Tibial nerve (tissue), 4 donors: ENCODE measurements at regions not wholly inside any gene's neighbourhood (a gene's known extent, or its start where the extent isn't known, plus 50 kb on each side); places are given as distances from the start of the nearest gene placed in this dataset.

Experiments
- DNase-seq, 2 donors: peaks; one replicate each; pipeline ENCODE4 v3.0.0-alpha.2; 2019; ENCODE audit warnings: low spot score in 2 of 2
- H3K27ac ChIP-seq, 4 donors: fragments of 200-600 bp; sonication (generic) in 3 of 4; one replicate each; pipeline ENCODE4 v1.5.1; 2017 to 2019; ENCODE audit warnings: mild to moderate bottlenecking in 1 of 4
- H3K27me3 ChIP-seq, 2 donors: fragments of 200-600 bp; sonication (generic) in 1 of 2; one replicate each; pipeline versions ENCODE4 v1.5.1 to v1.6.0; 2017 to 2019
- H3K36me3 ChIP-seq, 3 donors: fragments of 200-600 bp; sonication (generic); one replicate each; pipeline ENCODE4 v1.5.1; 2018 to 2019
- H3K4me1 ChIP-seq, 4 donors: fragments of 200-600 bp; sonication (generic) in 3 of 4; one replicate each; pipeline ENCODE4 v1.5.1; 2017 to 2019
- H3K4me3 ChIP-seq, 4 donors: fragments of 200-600 bp; sonication (generic) in 3 of 4; one replicate each; pipeline ENCODE4 v1.5.1; 2017 to 2019; ENCODE audit warnings: mild to moderate bottlenecking in 1 of 4, moderate library complexity in 1 of 4
- H3K9me3 ChIP-seq, 4 donors: fragments of 200-600 bp; sonication (generic) in 3 of 4; one replicate each; pipeline ENCODE4 v1.5.1; 2017 to 2019
- EP300 ChIP-seq, 2 donors: sonication (generic); formaldehyde crosslinking; IDR thresholded peaks; one replicate each; pipeline ENCODE4 v1.6.1; 2017; ENCODE audit warnings: antibody characterized with exemption in 2 of 2, mild to moderate bottlenecking in 1 of 2
- POLR2A ChIP-seq, 2 donors: fragments of 450-650 bp; IDR thresholded peaks; one replicate each; pipeline ENCODE4 v1.6.1; 2017; ENCODE audit warnings: antibody characterized with exemption in 2 of 2, mild to moderate bottlenecking in 2 of 2, moderate library complexity in 2 of 2
- WGBS, 2 donors: methylation state at CpG; one replicate each; pipeline ENCODE4 v1.1.5; 2018; 5-methylcytosine and 5-hydroxymethylcytosine counted together
- TF ChIP-seq, protein P1 (sequence below), 5 experiments: fragments of 200-600 bp in 3 of 5; fragments of 450-650 bp in 2 of 5; sonication (generic) in 3 of 5; IDR thresholded peaks; one replicate each; pipeline ENCODE4 v1.5.1; 2016 to 2019; ENCODE audit warnings: antibody characterized with exemption in 5 of 5, mild to moderate bottlenecking in 3 of 5, moderate library complexity in 2 of 5

DNA sequence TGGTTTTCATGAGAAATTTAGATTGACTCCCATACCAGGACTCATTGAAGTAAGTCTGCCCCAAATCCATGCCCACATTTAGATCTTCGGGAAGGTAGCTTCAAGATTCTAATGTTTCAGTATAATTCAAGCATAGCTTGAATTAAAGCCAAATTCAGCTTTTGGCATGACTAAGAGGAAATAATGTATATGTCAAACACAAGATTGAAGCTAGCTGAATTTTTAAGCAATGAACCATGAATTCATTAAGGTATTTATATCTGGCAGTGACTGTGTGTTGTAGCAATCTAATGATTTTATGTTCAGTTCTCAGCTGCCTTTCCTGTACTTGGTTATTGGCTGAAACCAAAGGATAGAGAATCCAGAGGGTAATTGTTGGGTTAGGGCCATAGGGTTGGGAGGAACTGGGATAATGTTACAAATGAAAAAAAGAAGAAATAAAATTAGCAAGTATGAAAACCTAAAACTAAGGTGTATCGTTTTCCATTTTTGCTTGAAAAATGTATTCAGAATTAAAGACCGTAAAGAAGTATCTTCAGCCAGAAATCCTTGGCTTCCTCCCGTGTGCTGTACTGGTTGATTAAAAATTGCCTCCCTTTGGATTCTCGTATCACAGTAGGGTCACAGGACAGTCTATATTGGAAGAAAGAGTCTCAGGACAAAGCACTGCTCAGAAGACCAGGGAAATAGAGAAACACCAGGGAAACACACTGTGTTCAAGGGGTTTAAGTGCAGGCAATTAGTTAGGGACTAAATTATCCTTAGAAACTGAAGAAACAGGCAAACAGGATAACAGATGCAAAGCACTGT, 119.0 kb upstream of the FN1 start:
- WGBS, 2 donors = 74 to 87% methylated on average over 5 of the region's 5 CpGs
- no peaks in the 10 kb centered on the region for H3K4me1 ChIP-seq

DNA sequence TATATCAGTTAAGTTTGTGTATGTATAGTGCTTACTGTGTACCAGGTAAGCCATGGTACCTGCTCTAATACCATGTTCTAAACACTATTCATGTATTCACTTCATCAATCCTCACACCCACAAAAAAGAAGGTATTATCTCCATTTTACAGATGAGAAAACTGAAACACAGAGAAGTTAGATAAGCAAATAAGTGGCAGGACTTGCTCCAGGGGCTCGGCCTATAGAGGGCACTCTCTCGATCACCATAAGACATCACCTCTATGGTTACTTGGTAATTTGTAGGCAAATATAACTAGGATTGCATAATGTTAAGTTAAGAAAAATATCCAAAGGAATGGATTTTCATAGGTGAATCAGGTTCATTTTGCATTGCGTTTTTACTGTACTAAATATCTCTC, 118.1 kb upstream of the FN1 start:
- no peaks in the 10 kb centered on the region for H3K36me3 ChIP-seq
- TF ChIP-seq, protein P1, sequence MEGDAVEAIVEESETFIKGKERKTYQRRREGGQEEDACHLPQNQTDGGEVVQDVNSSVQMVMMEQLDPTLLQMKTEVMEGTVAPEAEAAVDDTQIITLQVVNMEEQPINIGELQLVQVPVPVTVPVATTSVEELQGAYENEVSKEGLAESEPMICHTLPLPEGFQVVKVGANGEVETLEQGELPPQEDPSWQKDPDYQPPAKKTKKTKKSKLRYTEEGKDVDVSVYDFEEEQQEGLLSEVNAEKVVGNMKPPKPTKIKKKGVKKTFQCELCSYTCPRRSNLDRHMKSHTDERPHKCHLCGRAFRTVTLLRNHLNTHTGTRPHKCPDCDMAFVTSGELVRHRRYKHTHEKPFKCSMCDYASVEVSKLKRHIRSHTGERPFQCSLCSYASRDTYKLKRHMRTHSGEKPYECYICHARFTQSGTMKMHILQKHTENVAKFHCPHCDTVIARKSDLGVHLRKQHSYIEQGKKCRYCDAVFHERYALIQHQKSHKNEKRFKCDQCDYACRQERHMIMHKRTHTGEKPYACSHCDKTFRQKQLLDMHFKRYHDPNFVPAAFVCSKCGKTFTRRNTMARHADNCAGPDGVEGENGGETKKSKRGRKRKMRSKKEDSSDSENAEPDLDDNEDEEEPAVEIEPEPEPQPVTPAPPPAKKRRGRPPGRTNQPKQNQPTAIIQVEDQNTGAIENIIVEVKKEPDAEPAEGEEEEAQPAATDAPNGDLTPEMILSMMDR (IDR thresholded peaks at IDR 0.05) = no peak
- TF ChIP-seq POLR2A (IDR thresholded peaks at IDR 0.05) = no peak
- TF ChIP-seq EP300 (IDR thresholded peaks at IDR 0.05) = no peak
- no peaks in the 10 kb centered on the region for H3K27me3 ChIP-seq
- H3K4me3 ChIP-seq = no peak overlapping the region
- no peak overlapping the region for H3K27ac ChIP-seq
- WGBS, 2 donors = 96 to 97% methylated on average over 3 of the region's 3 CpGs
- no peaks in the 10 kb centered on the region for H3K9me3 ChIP-seq
- H3K4me1 ChIP-seq = no peaks in the 10 kb centered on the region
- no peak for DNase-seq

More for the DNA sequence above, 119.0 kb upstream of the FN1 start:
- Histone ChIP-seq H3K4me3 (no peak overlapping the region), H3K36me3 (no peaks in the 10 kb centered on the region), H3K27me3 (no peaks in the 10 kb centered on the region), H3K27ac (no peak overlapping the region), H3K9me3 (no peaks in the 10 kb centered on the region)
- DNase-seq = no peak
- TF ChIP-seq, protein P1 (IDR thresholded peaks at IDR 0.05) = no peak

DNA sequence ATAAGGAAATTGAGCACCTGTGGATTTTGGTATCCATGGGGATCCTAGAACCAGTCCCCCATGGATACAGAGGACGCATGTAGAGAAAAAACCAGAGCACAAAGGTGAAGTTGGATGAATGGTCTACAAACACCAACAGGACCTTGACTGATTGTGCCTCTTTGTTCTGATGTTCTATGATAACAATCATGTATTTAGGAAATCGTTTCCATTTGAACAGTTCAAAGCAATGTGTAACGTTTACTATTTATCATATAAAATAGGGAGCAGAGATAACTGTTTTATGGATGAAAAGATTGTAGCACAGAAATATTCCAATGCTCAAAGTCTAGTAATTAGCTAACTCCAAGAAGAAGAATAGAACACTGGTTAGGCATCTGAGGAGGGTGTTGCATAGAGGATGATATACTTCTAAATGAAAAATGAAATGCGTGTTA, 116.3 kb upstream of the FN1 start:
- 75 to 77% methylated on average over 4 of the region's 4 CpGs for WGBS, 2 donors
- TF ChIP-seq POLR2A (IDR thresholded peaks at IDR 0.05) (no peak), EP300 (IDR thresholded peaks at IDR 0.05) (no peak)
- TF ChIP-seq, protein P1 (IDR thresholded peaks at IDR 0.05) = no peak
- H3K36me3 ChIP-seq = no peaks in the 10 kb centered on the region
- no peaks in the 10 kb centered on the region for H3K27me3 ChIP-seq
- DNase-seq = no peak
- no peak overlapping the region for H3K27ac ChIP-seq
- H3K9me3 ChIP-seq = no peaks in the 10 kb centered on the region
- no peak overlapping the region for H3K4me3 ChIP-seq
- H3K4me1 ChIP-seq = no peaks in the 10 kb centered on the region

DNA sequence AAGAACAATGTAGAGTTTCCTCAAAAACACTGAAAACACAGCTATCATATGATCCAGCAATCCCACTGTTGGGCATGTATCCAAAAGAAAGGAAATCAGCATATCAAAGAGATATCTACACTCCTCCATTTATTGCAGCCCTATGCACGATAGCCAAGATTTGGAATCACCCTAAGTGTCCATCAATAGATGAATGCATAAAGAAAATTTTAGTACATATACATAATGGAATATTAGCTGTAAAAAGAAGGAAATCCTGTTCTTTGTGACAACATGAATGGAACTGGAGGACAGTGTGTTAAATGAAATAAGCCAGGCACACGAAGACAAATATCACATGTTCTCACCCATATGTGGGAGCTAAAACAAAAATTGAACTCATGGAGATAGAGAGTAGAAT, 114.5 kb upstream of the FN1 start:
- H3K4me3 ChIP-seq = no peak overlapping the region
- no peaks in the 10 kb centered on the region for H3K4me1 ChIP-seq
- no peak for DNase-seq
- TF ChIP-seq EP300 (IDR thresholded peaks at IDR 0.05) (no peak), POLR2A (IDR thresholded peaks at IDR 0.05) (no peak)
- TF ChIP-seq, protein P1 (IDR thresholded peaks at IDR 0.05) = no peak
- WGBS, 2 donors = 50% methylated on average over 2 of the region's 2 CpGs
- H3K27ac ChIP-seq = no peak overlapping the region
- no peaks in the 10 kb centered on the region for H3K27me3 ChIP-seq
- H3K36me3 ChIP-seq = no peaks in the 10 kb centered on the region
- no peaks in the 10 kb centered on the region for H3K9me3 ChIP-seq

DNA sequence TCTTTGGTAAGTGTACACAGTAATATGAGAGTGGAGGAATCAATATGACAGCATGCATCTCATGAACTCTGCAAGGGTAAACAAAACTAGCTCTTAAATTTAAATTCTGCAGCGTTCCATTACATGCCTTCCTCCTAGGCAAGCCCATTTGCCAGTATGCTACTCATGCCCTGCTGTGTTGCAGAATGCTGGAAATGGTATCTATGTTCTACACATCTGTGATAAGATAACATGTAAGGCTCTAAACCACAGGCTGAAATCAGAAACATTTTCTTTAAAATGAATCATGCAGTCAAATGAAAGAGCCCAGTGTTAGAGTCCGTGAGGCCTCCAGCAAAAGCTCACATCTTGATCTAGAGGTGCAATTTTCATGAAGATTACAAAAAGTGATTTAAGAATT, 112.8 kb upstream of the FN1 start:
- Histone ChIP-seq H3K27me3 (no peaks in the 10 kb centered on the region), H3K27ac (no peak overlapping the region), H3K36me3 (no peaks in the 10 kb centered on the region), H3K4me3 (no peak overlapping the region), H3K9me3 (no peaks in the 10 kb centered on the region), H3K4me1 (no peaks in the 10 kb centered on the region)
- WGBS, 2 donors = 80 to 95% methylated on average over 2 of the region's 2 CpGs
- DNase-seq = no peak
- TF ChIP-seq POLR2A (IDR thresholded peaks at IDR 0.05) = no peak
- TF ChIP-seq EP300 (IDR thresholded peaks at IDR 0.05) = no peak
- TF ChIP-seq, protein P1 (IDR thresholded peaks at IDR 0.05) = no peak
